ENCODE measurements at regions not wholly inside any gene's neighbourhood (a gene's known extent, or its start where the extent isn't known, plus 50 kb on each side); places are given as distances from the start of the nearest gene placed in this dataset.

DNA sequence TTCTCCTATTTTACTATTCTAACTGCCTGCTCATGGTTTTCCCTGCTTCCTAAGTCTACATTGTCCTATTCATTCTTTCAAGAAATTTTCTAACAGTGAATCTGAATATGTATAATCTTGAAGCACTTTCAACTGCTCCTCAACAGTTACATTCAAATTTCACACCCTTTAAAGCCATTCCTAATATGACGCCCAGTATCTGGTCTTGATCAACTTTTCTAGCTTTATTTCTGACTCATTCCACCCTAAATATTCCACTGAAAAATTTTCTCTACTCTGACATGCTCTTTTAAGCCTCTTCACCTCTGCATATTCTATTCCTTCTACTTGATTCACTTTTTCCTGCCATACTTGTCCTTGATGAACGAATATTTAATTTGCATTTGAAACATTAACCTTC is 1893.9 kb upstream of the PIK3C3 start:
- H3K4me1 ChIP-seq: no peaks in the 10 kb centered on the region
- H3K4me3 ChIP-seq: no peak overlapping the region
- no peaks in the 10 kb centered on the region for H3K36me3 ChIP-seq
- H3K27ac ChIP-seq: no peak overlapping the region
- no peak for DNase-seq (ENCODE audit: low spot score in 2 of 2)
- H3K9me3 ChIP-seq: no peaks in the 10 kb centered on the region
- TF ChIP-seq, protein P1, sequence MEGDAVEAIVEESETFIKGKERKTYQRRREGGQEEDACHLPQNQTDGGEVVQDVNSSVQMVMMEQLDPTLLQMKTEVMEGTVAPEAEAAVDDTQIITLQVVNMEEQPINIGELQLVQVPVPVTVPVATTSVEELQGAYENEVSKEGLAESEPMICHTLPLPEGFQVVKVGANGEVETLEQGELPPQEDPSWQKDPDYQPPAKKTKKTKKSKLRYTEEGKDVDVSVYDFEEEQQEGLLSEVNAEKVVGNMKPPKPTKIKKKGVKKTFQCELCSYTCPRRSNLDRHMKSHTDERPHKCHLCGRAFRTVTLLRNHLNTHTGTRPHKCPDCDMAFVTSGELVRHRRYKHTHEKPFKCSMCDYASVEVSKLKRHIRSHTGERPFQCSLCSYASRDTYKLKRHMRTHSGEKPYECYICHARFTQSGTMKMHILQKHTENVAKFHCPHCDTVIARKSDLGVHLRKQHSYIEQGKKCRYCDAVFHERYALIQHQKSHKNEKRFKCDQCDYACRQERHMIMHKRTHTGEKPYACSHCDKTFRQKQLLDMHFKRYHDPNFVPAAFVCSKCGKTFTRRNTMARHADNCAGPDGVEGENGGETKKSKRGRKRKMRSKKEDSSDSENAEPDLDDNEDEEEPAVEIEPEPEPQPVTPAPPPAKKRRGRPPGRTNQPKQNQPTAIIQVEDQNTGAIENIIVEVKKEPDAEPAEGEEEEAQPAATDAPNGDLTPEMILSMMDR (IDR thresholded peaks at IDR 0.05): no peak
- TF ChIP-seq EP300 (IDR thresholded peaks at IDR 0.05): no peak
- no peak for TF ChIP-seq POLR2A (IDR thresholded peaks at IDR 0.05)
- no peaks in the 10 kb centered on the region for H3K27me3 ChIP-seq
- 69 to 72% methylated on average over 2 of the region's 2 CpGs for WGBS, 2 donors

DNA sequence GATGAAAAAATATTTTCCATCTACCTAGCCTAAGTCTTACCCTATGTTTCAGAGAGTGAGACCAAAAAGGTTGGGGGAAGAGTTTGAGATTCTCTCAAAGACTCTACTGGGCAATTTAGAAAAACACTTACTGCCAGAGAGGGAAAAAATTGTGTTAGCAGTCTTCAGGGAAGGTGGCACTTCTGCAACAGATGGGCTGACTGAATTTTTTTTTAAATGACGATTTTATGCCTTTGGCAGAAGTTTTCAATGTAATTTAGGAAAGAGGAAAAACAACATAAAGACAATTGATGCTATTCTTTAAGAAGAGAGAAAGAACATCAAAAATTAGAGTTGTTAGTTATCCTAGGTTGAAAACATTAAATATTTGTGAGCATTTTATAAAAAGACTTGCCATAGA is 1894.5 kb upstream of the PIK3C3 start:
- DNase-seq (ENCODE audit: low spot score in 2 of 2): no peak
- Histone ChIP-seq H3K36me3 (no peaks in the 10 kb centered on the region), H3K9me3 (no peaks in the 10 kb centered on the region), H3K4me3 (no peak overlapping the region), H3K4me1 (no peaks in the 10 kb centered on the region), H3K27me3 (no peaks in the 10 kb centered on the region), H3K27ac (no peak overlapping the region)
- TF ChIP-seq, protein P1 (IDR thresholded peaks at IDR 0.05): no peak
- no peak for TF ChIP-seq POLR2A (IDR thresholded peaks at IDR 0.05)
- TF ChIP-seq EP300 (IDR thresholded peaks at IDR 0.05): no peak
- WGBS, 2 donors: 53 to 54% methylated on average over 1 of the region's 1 CpG

GRCh38 chr18:40058811-40059570 is 1896.0 kb upstream of the PIK3C3 start:
- DNase-seq (ENCODE audit: low spot score in 2 of 2): no peak
- Histone ChIP-seq H3K36me3 (no peaks in the 10 kb centered on the region), H3K27ac (no peak overlapping the region), H3K4me1 (no peaks in the 10 kb centered on the region), H3K9me3 (no peaks in the 10 kb centered on the region), H3K27me3 (no peaks in the 10 kb centered on the region), H3K4me3 (no peak overlapping the region)
- WGBS, 2 donors: 80 to 82% methylated on average over 3 of the region's 3 CpGs
- TF ChIP-seq, protein P1 (IDR thresholded peaks at IDR 0.05): no peak
- no peak for TF ChIP-seq POLR2A (IDR thresholded peaks at IDR 0.05)
- TF ChIP-seq EP300 (IDR thresholded peaks at IDR 0.05): no peak

GRCh38 chr18:40056079-40056692 is 1898.8 kb upstream of the PIK3C3 start:
- Histone ChIP-seq H3K36me3 (no peaks in the 10 kb centered on the region), H3K4me1 (no peaks in the 10 kb centered on the region), H3K4me3 (no peak overlapping the region), H3K9me3 (no peaks in the 10 kb centered on the region), H3K27me3 (no peaks in the 10 kb centered on the region), H3K27ac (no peak overlapping the region)
- WGBS, 2 donors: 61 to 71% methylated on average over 2 of the region's 2 CpGs
- TF ChIP-seq POLR2A (IDR thresholded peaks at IDR 0.05) (no peak), EP300 (IDR thresholded peaks at IDR 0.05) (no peak)
- TF ChIP-seq, protein P1 (IDR thresholded peaks at IDR 0.05): no peak
- no peak for DNase-seq (ENCODE audit: low spot score in 2 of 2)

GRCh38 chr18:40055262-40055661 is 1899.8 kb upstream of the PIK3C3 start:
- WGBS, 2 donors: 95% methylated on average over 5 of the region's 5 CpGs
- Histone ChIP-seq H3K36me3 (no peaks in the 10 kb centered on the region), H3K4me3 (no peak overlapping the region), H3K9me3 (no peaks in the 10 kb centered on the region), H3K27ac (no peak overlapping the region), H3K27me3 (no peaks in the 10 kb centered on the region), H3K4me1 (no peaks in the 10 kb centered on the region)
- TF ChIP-seq EP300 (IDR thresholded peaks at IDR 0.05) (no peak), POLR2A (IDR thresholded peaks at IDR 0.05) (no peak)
- TF ChIP-seq, protein P1 (IDR thresholded peaks at IDR 0.05): no peak
- no peak for DNase-seq (ENCODE audit: low spot score in 2 of 2)
